ENCODE measurements at regions not wholly inside any gene's neighbourhood (a gene's known extent, or its start where the extent isn't known, plus 50 kb on each side); places are given as distances from the start of the nearest gene placed in this dataset.

GRCh38 chr5:72651109-72651508, 143.9 kb upstream of the ZNF366 start:
- H3K4me3 ChIP-seq: no peak overlapping the region
- no peaks in the 10 kb centered on the region for H3K27me3 ChIP-seq (replicated peaks in 1 of 7)
- H3K4me1 ChIP-seq: no peaks in the 10 kb centered on the region
- no peak for DNase-seq
- H3K9me3 ChIP-seq: no peaks in the 10 kb centered on the region
- TF ChIP-seq POLR2AphosphoS5 (IDR thresholded peaks at IDR 0.05) (no peak), CTCF (IDR thresholded peaks at IDR 0.05 in 8 of 11, conservative IDR thresholded peaks at IDR 0.05 in 3 of 11) (no peak), POLR2A (IDR thresholded peaks at IDR 0.05) (no peak)
- no peak overlapping the region for H3K27ac ChIP-seq
- intact Hi-C loops (cut with DNase I; ENCODE audit: low total_unique reads): no loop called here
- 81 to 97% (median 92%) methylated on average over 8 of the region's 8 CpGs for WGBS, 5 donors
- no peaks in the 10 kb centered on the region for H3K36me3 ChIP-seq

GRCh38 chr5:72649449-72649848, 142.2 kb upstream of the ZNF366 start:
- H3K27me3 ChIP-seq (replicated peaks in 1 of 7): no peaks in the 10 kb centered on the region
- no peaks in the 10 kb centered on the region for H3K36me3 ChIP-seq
- H3K4me1 ChIP-seq: no peaks in the 10 kb centered on the region
- H3K27ac ChIP-seq: no peak overlapping the region
- H3K9me3 ChIP-seq: no peaks in the 10 kb centered on the region
- DNase-seq: no peak
- intact Hi-C loops (cut with DNase I; ENCODE audit: low total_unique reads): no loop called here
- WGBS, 5 donors: 73 to 80% (median 76%) methylated on average over 7 of the region's 7 CpGs
- H3K4me3 ChIP-seq: no peak overlapping the region
- TF ChIP-seq POLR2AphosphoS5 (IDR thresholded peaks at IDR 0.05) (no peak), CTCF (IDR thresholded peaks at IDR 0.05 in 8 of 11, conservative IDR thresholded peaks at IDR 0.05 in 3 of 11) (no peak), POLR2A (IDR thresholded peaks at IDR 0.05) (no peak)

GRCh38 chr5:72648480-72648879, 141.3 kb upstream of the ZNF366 start:
- Histone ChIP-seq H3K9me3 (no peaks in the 10 kb centered on the region), H3K36me3 (no peaks in the 10 kb centered on the region), H3K27ac (no peak overlapping the region), H3K27me3 (replicated peaks in 1 of 7) (no peaks in the 10 kb centered on the region), H3K4me1 (no peaks in the 10 kb centered on the region), H3K4me3 (no peak overlapping the region)
- 85 to 100% (median 95%) methylated on average over 1 of the region's 1 CpG for WGBS, 5 donors
- intact Hi-C loops (cut with DNase I; ENCODE audit: low total_unique reads): no loop called here
- DNase-seq: no peak
- no peak for TF ChIP-seq CTCF (IDR thresholded peaks at IDR 0.05 in 8 of 11, conservative IDR thresholded peaks at IDR 0.05 in 3 of 11)
- TF ChIP-seq POLR2AphosphoS5 (IDR thresholded peaks at IDR 0.05): no peak
- no peak for TF ChIP-seq POLR2A (IDR thresholded peaks at IDR 0.05)

- Histone ChIP-seq H3K27ac (no peak overlapping the region), H3K9me3 (no peaks in the 10 kb centered on the region), H3K27me3 (replicated peaks in 1 of 7) (no peaks in the 10 kb centered on the region), H3K4me1 (no peaks in the 10 kb centered on the region), H3K36me3 (no peaks in the 10 kb centered on the region), H3K4me3 (no peak overlapping the region)
- intact Hi-C loops (cut with DNase I; ENCODE audit: low total_unique reads): no loop called here
- WGBS, 5 donors: 67 to 86% (median 75%) methylated on average over 2 of the region's 2 CpGs
- no peak for DNase-seq
- no peak for TF ChIP-seq POLR2AphosphoS5 (IDR thresholded peaks at IDR 0.05)
- TF ChIP-seq POLR2A (IDR thresholded peaks at IDR 0.05): no peak
- no peak for TF ChIP-seq CTCF (IDR thresholded peaks at IDR 0.05 in 8 of 11, conservative IDR thresholded peaks at IDR 0.05 in 3 of 11)
Measured at GRCh38 chr5:72647806-72648205, 140.6 kb upstream of the ZNF366 start.
